ENCODE measurements at regions not wholly inside any gene's neighbourhood (a gene's known extent, or its start where the extent isn't known, plus 50 kb on each side); places are given as distances from the start of the nearest gene placed in this dataset.

- TF ChIP-seq CTCF (IDR thresholded peaks at IDR 0.05; ENCODE audit: unreplicated experiment): no peak
- no peaks in the 10 kb centered on the region for H3K9me3 Mint-ChIP-seq
- no peak for DNase-seq (ENCODE audit: low spot score in 2 of 2, unreplicated experiment in 2 of 2)
- no peaks in the 10 kb centered on the region for H3K36me3 Mint-ChIP-seq
- H3K27me3 Mint-ChIP-seq (ENCODE audit: low read depth): no peaks in the 10 kb centered on the region
- no peak overlapping the region for H3K4me3 Mint-ChIP-seq
- no peak overlapping the region for H3K27ac Mint-ChIP-seq
- peaks cover 6% of the 10 kb centered on the region for H3K4me1 Mint-ChIP-seq
These were observed 155.1 kb downstream of the ZNF518B start for GRCh38 chr4:10302096-10302495.

- no peak overlapping the region for H3K4me3 Mint-ChIP-seq
- H3K36me3 Mint-ChIP-seq: no peaks in the 10 kb centered on the region
- H3K27ac Mint-ChIP-seq: no peak overlapping the region
- no peaks in the 10 kb centered on the region for H3K27me3 Mint-ChIP-seq (ENCODE audit: low read depth)
- H3K9me3 Mint-ChIP-seq: no peaks in the 10 kb centered on the region
- H3K4me1 Mint-ChIP-seq: peaks cover 14% of the 10 kb centered on the region
- no peak for TF ChIP-seq CTCF (IDR thresholded peaks at IDR 0.05; ENCODE audit: unreplicated experiment)
- no peak for DNase-seq (ENCODE audit: low spot score in 2 of 2, unreplicated experiment in 2 of 2)
These were observed 157.6 kb downstream of the ZNF518B start for GRCh38 chr4:10299601-10300000.

GRCh38 chr4:10298681-10299080 is 158.5 kb downstream of the ZNF518B start:
- Mint-ChIP-seq H3K9me3 (no peaks in the 10 kb centered on the region), H3K27me3 (ENCODE audit: low read depth) (no peaks in the 10 kb centered on the region), H3K4me3 (no peak overlapping the region), H3K36me3 (no peaks in the 10 kb centered on the region), H3K4me1 (peaks cover 14% of the 10 kb centered on the region), H3K27ac (no peak overlapping the region)
- no peak for TF ChIP-seq CTCF (IDR thresholded peaks at IDR 0.05; ENCODE audit: unreplicated experiment)
- DNase-seq (ENCODE audit: low spot score in 2 of 2, unreplicated experiment in 2 of 2): no peak

GRCh38 chr4:10296730-10297129 is 160.5 kb downstream of the ZNF518B start:
- no peak overlapping the region for H3K4me3 Mint-ChIP-seq
- TF ChIP-seq CTCF (IDR thresholded peaks at IDR 0.05; ENCODE audit: unreplicated experiment): no peak
- H3K27ac Mint-ChIP-seq: peak overlapping the region; percentile 78
- H3K36me3 Mint-ChIP-seq: no peaks in the 10 kb centered on the region
- peaks cover 14% of the 10 kb centered on the region for H3K4me1 Mint-ChIP-seq
- H3K27me3 Mint-ChIP-seq (ENCODE audit: low read depth): no peaks in the 10 kb centered on the region
- no peak for DNase-seq (ENCODE audit: low spot score in 2 of 2, unreplicated experiment in 2 of 2)
- H3K9me3 Mint-ChIP-seq: no peaks in the 10 kb centered on the region

- peaks cover 4% of the 10 kb centered on the region for H3K9me3 Mint-ChIP-seq
- TF ChIP-seq CTCF (IDR thresholded peaks at IDR 0.05; ENCODE audit: unreplicated experiment): no peak
- no peaks in the 10 kb centered on the region for H3K27me3 Mint-ChIP-seq (ENCODE audit: low read depth)
- no peak for DNase-seq (ENCODE audit: low spot score in 2 of 2, unreplicated experiment in 2 of 2)
- peaks cover 14% of the 10 kb centered on the region for H3K4me1 Mint-ChIP-seq
- no peaks in the 10 kb centered on the region for H3K36me3 Mint-ChIP-seq
- H3K4me3 Mint-ChIP-seq: no peak overlapping the region
- H3K27ac Mint-ChIP-seq: no peak overlapping the region
These were observed 161.9 kb downstream of the ZNF518B start for GRCh38 chr4:10295301-10295700.

GRCh38 chr4:10289538-10289906 is 167.7 kb downstream of the ZNF518B start:
- peaks cover 19% of the 10 kb centered on the region for H3K9me3 Mint-ChIP-seq
- H3K27ac Mint-ChIP-seq: no peak overlapping the region
- DNase-seq (ENCODE audit: low spot score in 2 of 2, unreplicated experiment in 2 of 2): no peak
- no peaks in the 10 kb centered on the region for H3K36me3 Mint-ChIP-seq
- no peaks in the 10 kb centered on the region for H3K27me3 Mint-ChIP-seq (ENCODE audit: low read depth)
- H3K4me1 Mint-ChIP-seq: no peaks in the 10 kb centered on the region
- no peak overlapping the region for H3K4me3 Mint-ChIP-seq
- TF ChIP-seq CTCF (IDR thresholded peaks at IDR 0.05; ENCODE audit: unreplicated experiment): no peak
